ENCODE measurements at regions not wholly inside any gene's neighbourhood (a gene's known extent, or its start where the extent isn't known, plus 50 kb on each side); places are given as distances from the start of the nearest gene placed in this dataset.
"Not testable (repeated sequence)": the region's sequence is repeated elsewhere in the genome, so short reads cannot be mapped to it uniquely, and the experiment has no call there.

GRCh38 chr1:96164053-96164452 lies 557.5 kb upstream of the PTBP2 start:
- DNase-seq = no peak

GRCh38 chr1:96178053-96178452 lies 543.5 kb upstream of the PTBP2 start:
- DNase-seq = no peak

DNA sequence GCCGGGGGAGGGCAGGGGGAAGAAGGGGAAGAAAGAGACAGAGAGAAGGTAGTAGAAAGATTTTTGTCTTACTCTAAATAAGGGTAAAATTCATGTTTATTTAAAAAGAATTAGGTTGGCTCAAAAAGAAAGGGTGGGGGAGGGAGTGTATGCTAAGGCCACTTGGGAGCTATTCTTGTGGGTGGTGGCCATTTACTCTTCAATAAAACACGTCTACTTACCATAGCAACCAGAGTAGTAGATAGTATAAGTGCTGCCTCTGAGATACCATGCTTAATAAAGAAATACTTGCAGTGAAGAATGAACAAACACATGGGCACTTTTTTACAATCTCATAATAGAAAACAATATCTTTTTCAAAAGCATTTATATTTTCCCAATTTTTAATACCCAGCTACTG lies 538.1 kb upstream of the PTBP2 start:
- no peak for DNase-seq

- DNase-seq = no peak
Measured at GRCh38 chr1:96183928-96184327, 537.7 kb upstream of the PTBP2 start.

DNA sequence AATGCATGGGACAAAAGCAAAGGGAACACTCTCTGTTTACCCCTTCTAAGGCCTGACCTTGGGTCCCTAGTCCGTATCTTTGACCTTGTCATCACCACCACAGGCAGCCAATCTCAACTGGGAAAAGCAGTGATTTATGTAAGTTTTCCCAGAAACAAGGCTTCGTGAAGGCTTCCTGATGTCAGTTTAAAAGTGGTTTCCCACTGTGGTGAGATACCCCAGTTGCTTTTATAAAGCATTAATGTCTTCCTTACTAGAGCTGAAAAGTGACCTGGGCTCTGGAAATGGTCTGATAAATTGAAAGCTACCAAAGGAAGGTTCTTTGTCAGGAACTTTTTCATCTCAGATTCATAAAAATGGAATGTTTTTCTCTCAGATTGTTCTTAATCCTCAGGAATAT lies 536.4 kb upstream of the PTBP2 start:
- DNase-seq = no peak

DNA sequence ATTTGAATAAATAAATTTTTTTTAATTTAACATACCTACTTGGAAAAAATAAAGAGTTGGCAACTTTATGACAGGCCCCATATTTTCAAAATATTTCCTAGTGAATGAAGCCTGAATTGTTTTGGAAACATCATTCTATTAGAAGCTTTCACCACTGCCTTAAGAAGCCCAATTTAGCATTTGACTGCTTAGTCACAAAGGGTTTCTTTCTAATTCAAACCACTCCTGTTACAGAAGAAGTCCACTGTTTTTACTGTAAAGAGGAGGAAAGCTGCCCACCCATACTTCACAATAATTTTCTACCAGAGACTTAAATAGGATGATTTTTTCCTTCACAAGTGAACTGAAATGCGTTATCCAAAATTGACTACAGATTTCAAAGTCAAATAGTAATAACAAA lies 534.6 kb upstream of the PTBP2 start:
- no peak for DNase-seq

GRCh38 chr1:96191165-96191564 lies 530.4 kb upstream of the PTBP2 start:
- no peak for DNase-seq

GRCh38 chr1:96206451-96206850 lies 515.1 kb upstream of the PTBP2 start:
- peak in 31 of 56 donors; percentile 0 to 69 (median 17) for DNase-seq

DNA sequence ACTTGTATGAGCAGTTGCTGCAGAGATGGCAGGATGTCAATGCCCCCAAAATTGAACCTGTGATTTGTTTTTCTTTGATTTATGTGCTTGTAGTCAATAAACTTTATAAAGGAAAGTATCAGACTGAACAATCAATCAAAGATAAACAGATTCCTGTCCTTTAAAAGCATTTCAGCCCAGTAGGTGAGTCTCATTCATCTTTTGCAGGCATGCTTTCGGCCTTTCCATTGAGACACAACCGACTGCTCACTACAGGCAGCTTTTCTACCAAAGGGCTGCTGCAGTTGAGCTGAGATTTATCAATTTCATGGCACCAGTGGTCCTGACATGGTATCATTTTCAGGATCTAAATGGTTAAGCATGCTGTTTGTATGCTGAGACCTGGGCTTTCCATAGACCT lies 513.6 kb upstream of the PTBP2 start:
- no peak for DNase-seq

- no peak for DNase-seq
Measured at GRCh38 chr1:96208428-96208827, 513.2 kb upstream of the PTBP2 start.

GRCh38 chr1:96210054-96210453 lies 511.5 kb upstream of the PTBP2 start:
- DNase-seq = no peak

- no peak for DNase-seq
Measured at GRCh38 chr1:96211202-96211601, 510.4 kb upstream of the PTBP2 start.

- no peak for DNase-seq
Measured at GRCh38 chr1:96214982-96215381, 506.6 kb upstream of the PTBP2 start.

DNA sequence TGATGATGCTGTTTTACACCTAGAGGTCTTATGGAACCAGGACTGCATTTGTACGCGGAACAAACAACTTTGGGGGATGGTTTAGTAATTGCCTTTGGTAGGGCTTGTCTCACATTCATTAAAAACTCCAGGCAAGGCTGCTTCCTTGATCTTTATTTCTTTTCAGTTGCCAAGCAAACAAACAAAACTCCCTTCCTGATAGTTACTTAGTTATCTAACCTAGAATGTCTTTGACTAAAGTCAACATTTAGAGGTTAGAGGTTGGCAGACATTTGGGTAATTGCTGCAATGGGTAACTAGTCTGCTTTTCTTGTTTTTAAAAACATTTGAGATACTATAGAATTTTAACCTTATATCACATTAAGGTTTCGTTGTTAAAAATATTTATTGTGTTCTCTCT lies 500.9 kb upstream of the PTBP2 start:
- no peak for DNase-seq

DNA sequence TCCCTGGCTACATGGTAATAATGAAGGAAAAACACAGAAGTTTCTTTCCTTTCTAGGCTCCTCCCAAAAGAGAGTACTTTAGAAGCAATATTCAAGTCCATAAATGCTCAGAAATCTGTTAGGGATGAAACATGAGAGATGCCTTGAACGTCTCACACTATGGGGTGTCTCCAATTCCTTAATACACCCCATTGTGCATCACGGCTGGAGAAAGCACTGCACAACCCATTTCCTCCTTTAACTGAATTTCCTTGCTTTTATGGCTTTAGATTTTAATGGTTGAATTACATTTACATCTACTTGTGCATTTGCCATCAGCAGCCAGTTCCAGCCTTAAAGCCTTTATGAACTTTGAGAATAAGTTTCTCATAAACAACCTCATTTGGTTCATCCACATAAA lies 498.9 kb upstream of the PTBP2 start:
- no peak for DNase-seq

DNA sequence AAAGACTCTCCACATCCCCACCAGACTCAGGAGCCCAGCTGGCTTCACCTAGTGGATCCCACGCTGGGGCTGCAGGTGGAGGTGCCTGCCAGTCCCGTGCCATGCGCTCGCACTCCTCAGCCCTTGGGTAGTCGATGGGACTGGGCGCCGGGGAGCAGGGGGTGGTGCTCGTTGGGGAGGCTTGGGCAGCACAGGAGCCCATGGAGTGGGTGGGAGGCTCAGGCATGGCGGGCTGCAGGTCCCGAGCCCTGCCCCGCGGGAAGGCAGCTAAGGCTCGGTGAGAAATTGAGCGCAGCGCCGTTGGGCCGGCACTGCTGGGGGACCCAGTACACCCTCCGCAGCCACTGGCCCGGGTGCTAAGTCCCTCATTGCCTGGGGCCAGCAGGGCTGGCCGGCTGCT lies 497.4 kb upstream of the PTBP2 start:
- DNase-seq = not testable (repeated sequence)

- no peak for DNase-seq
Measured at GRCh38 chr1:96233422-96233821, 488.2 kb upstream of the PTBP2 start.

- DNase-seq = peak in 11 of 56 donors; percentile 2 to 21 (median 6)
Measured at GRCh38 chr1:96234299-96234698, 487.3 kb upstream of the PTBP2 start.

- DNase-seq = peak in 14 of 56 donors; percentile 1 to 66 (median 5)
Measured at GRCh38 chr1:96236156-96236739, 485.3 kb upstream of the PTBP2 start.

DNA sequence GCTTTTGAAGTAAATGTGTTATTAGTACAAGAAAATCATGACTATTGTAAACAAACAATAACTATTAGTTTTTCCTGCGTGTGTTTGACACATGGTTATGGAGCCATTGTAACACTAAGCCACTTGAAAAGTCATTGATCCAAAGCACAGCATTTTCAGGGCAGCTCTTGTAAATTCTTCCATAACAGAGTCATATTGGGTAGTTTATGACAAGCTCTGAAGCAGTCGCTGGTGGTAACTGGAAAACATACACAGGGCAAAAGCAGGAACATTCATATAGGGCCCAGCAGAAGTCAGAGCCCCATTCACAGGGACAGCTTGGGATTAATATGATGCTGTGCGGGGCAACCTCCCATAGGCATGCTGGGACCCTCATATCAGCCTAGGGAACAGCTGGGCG lies 483.2 kb upstream of the PTBP2 start:
- DNase-seq = no peak

DNA sequence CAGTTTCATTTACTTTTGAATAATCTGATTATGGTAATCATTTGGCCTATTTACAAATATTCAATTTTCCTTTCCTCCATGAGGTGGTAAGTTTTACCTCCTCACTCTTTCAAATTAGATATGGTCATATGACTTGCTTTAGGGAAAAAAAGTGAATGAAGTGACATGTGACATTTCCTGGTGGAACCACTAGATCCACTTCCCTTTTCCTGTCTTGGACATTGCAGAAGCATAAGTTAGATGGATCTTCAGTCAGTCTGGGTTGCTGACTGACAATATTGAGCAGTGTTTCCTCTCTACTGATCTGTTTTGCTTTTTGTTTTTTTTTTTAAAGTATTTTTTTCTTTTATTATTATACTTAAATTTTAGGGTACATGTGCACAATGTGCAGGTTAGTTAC lies 481.1 kb upstream of the PTBP2 start:
- DNase-seq = no peak

GRCh38 chr1:96253246-96254035 lies 468.1 kb upstream of the PTBP2 start:
- DNase-seq = no peak

GRCh38 chr1:96256130-96256790 lies 465.3 kb upstream of the PTBP2 start:
- no peak for DNase-seq
